ENCODE measurements at regions not wholly inside any gene's neighbourhood (a gene's known extent, or its start where the extent isn't known, plus 50 kb on each side); places are given as distances from the start of the nearest gene placed in this dataset.

GRCh38 chr6:148649454-148649963, 97.3 kb upstream of the UST start (continued):
- TF ChIP-seq ZBTB33 (IDR thresholded peaks at IDR 0.05; ENCODE audit: borderline replicate concordance, low read depth): no peak
- TF ChIP-seq SMC3 (IDR thresholded peaks at IDR 0.05; ENCODE audit: low read depth, low read length): no peak
- no peak for TF ChIP-seq TEAD4 (IDR thresholded peaks at IDR 0.05; ENCODE audit: borderline replicate concordance, insufficient read depth)
- no peak for TF ChIP-seq POLR2AphosphoS5 (IDR thresholded peaks at IDR 0.05; ENCODE audit: low read depth, low read length)
- no peak for TF ChIP-seq EZH2phosphoT487 (IDR thresholded peaks at IDR 0.05; ENCODE audit: borderline replicate concordance, low read depth)

GRCh38 chr6:148650941-148651505, 95.8 kb upstream of the UST start:
- no peaks in the 10 kb centered on the region for H3K27me3 ChIP-seq (ENCODE audit: insufficient read depth)
- DNase-seq: no peak
- no peak overlapping the region for H2AFZ ChIP-seq (ENCODE audit: low read depth)
- H3K9me2 ChIP-seq: no peaks in the 10 kb centered on the region
- H3K9ac ChIP-seq: no peak overlapping the region
- no peaks in the 10 kb centered on the region for H3K36me3 ChIP-seq (replicated peaks in 1 of 2; ENCODE audit: control insufficient read depth in 1 of 2, insufficient read depth in 2 of 2, low read length in 1 of 2)
- CTCF ChIA-PET: no interaction called here
- H3K79me2 ChIP-seq (ENCODE audit: insufficient read depth): no peaks in the 10 kb centered on the region
- no peak overlapping the region for H3K4me2 ChIP-seq
- no peaks in the 10 kb centered on the region for H4K20me1 ChIP-seq (ENCODE audit: insufficient read depth)
- H3K4me1 ChIP-seq (ENCODE audit: control insufficient read depth in 1 of 2, insufficient read depth in 2 of 2, low read depth in 1 of 2, low read length in 1 of 2): no peaks in the 10 kb centered on the region
- H3K9me3 ChIP-seq: peaks cover 5% of the 10 kb centered on the region
- 0% methylated on average over 2 of the region's 2 CpGs for WGBS (ENCODE audit: low lambda C conversion rate)
- H3F3A ChIP-seq (replicated peaks; ENCODE audit: insufficient read depth): no peaks in the 10 kb centered on the region
- POLR2A ChIA-PET: no interaction called here
- no peak for TF ChIP-seq JUND (IDR thresholded peaks at IDR 0.05)
- no peak for TF ChIP-seq USF2 (IDR thresholded peaks at IDR 0.05; ENCODE audit: borderline replicate concordance, low read depth, low read length)
- no peak for TF ChIP-seq RFX5 (IDR thresholded peaks at IDR 0.05; ENCODE audit: low read length)
- no peak for TF ChIP-seq POLR2AphosphoS5 (IDR thresholded peaks at IDR 0.05; ENCODE audit: low read depth, low read length)
- TF ChIP-seq RXRA (IDR thresholded peaks at IDR 0.05; ENCODE audit: borderline replicate concordance, low read depth): no peak
- no peak for TF ChIP-seq RAD21 (IDR thresholded peaks at IDR 0.05; ENCODE audit: low read length)
- TF ChIP-seq YY1 (IDR thresholded peaks at IDR 0.05; ENCODE audit: low read depth): no peak
- no peak for TF ChIP-seq CTCF (IDR thresholded peaks at IDR 0.05)
- no peak for TF ChIP-seq FOXM1 (IDR thresholded peaks at IDR 0.05; ENCODE audit: low read depth)
- TF ChIP-seq RCOR1 (IDR thresholded peaks at IDR 0.05; ENCODE audit: low read length): no peak
- no peak for TF ChIP-seq FOSL2 (IDR thresholded peaks at IDR 0.05; ENCODE audit: borderline replicate concordance, low read depth)
- no peak for TF ChIP-seq USF1 (IDR thresholded peaks at IDR 0.05; ENCODE audit: borderline replicate concordance, low read depth)
- TF ChIP-seq TEAD4 (IDR thresholded peaks at IDR 0.05; ENCODE audit: borderline replicate concordance, insufficient read depth): no peak
- no peak for TF ChIP-seq ELF1 (IDR thresholded peaks at IDR 0.05)
- no peak for TF ChIP-seq NFIC (IDR thresholded peaks at IDR 0.05; ENCODE audit: borderline replicate concordance)
- TF ChIP-seq REST (IDR thresholded peaks at IDR 0.05; ENCODE audit: low read depth, low read length): no peak
- no peak for TF ChIP-seq IRF3 (IDR thresholded peaks at IDR 0.05; ENCODE audit: low read depth, low read length)
- H3K4me3 ChIP-seq (ENCODE audit: low read depth in 2 of 2, low read length in 1 of 2): no peak overlapping the region
- no peak overlapping the region for H3K27ac ChIP-seq (ENCODE audit: low read depth in 2 of 2, low read length in 1 of 2)
